BJ (cell line): ENCODE measurements at regions not wholly inside any gene's neighbourhood (a gene's known extent, or its start where the extent isn't known, plus 50 kb on each side); places are given as distances from the start of the nearest gene placed in this dataset.

Experiments
- CTCF ChIA-PET: fragments of 350-600 bp; formaldehyde crosslinking; extraction: SDS; loops from one replicate; lab custom pipeline; 2021; ENCODE audit warnings: antibody characterized with exemption, inconsistent platforms; lab: Yijun Ruan, JAX
- POLR2A ChIA-PET: fragments of 300-600 bp; sonication (Branson Sonifier 250); formaldehyde crosslinking; extraction: SDS; loops from one replicate; lab custom pipeline; 2021; ENCODE audit warnings: antibody characterized with exemption; lab: Charles Lee
- DNase-seq: peaks from one replicate; pipeline ENCODE4 v3.0.0-alpha.2; 2011; ENCODE audit warnings: low read depth
- H3K27me3 ChIP-seq: 2 replicates; pipeline ENCODE4 v1.6.0; 2011; ENCODE audit warnings: low read length; ENCODE audit not compliant: control insufficient read depth, insufficient read depth
- H3K36me3 ChIP-seq: 2 replicates; pipeline ENCODE4 v1.5.1; 2011; ENCODE audit warnings: low read length; ENCODE audit not compliant: control insufficient read depth, insufficient read depth
- H3K4me3 ChIP-seq: 2 replicates; pipeline ENCODE4 v1.5.1; 2011; ENCODE audit warnings: low read depth, mild to moderate bottlenecking, control low read depth, low read length
- TF ChIP-seq, protein P1 (sequence below): IDR thresholded peaks from 2 replicates; pipeline ENCODE4 v1.5.1; 2011; ENCODE audit warnings: low read depth, mild to moderate bottlenecking, control low read depth, inconsistent platforms, low read length, moderate library complexity; ENCODE audit not compliant: insufficient read depth

DNA sequence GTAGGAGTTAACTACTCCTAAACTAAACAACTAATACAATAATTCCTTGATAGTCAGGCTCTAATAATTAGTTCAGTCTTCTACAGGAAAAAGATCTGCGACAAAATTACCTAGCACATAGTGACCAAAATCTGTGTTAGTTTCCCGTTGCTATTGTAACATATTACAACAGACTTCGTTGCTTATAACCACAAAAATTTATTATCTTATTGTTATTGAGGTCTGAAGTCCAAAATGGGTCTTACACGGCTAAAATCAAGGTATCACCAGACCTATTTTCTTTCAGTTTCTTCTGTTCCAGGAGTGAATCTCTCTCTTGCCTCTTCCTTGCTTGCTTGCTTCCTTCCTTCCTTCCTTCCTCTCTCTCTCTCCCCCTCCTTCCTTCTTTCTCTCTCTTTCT lies 993.6 kb upstream of the SPRY2 start:
- CTCF ChIA-PET: no interaction called here
- POLR2A ChIA-PET: no interaction called here
- Histone ChIP-seq H3K36me3 (no peaks in the 10 kb centered on the region), H3K27me3 (no peaks in the 10 kb centered on the region), H3K4me3 (no peak overlapping the region)
- no peak for DNase-seq
- TF ChIP-seq, protein P1, sequence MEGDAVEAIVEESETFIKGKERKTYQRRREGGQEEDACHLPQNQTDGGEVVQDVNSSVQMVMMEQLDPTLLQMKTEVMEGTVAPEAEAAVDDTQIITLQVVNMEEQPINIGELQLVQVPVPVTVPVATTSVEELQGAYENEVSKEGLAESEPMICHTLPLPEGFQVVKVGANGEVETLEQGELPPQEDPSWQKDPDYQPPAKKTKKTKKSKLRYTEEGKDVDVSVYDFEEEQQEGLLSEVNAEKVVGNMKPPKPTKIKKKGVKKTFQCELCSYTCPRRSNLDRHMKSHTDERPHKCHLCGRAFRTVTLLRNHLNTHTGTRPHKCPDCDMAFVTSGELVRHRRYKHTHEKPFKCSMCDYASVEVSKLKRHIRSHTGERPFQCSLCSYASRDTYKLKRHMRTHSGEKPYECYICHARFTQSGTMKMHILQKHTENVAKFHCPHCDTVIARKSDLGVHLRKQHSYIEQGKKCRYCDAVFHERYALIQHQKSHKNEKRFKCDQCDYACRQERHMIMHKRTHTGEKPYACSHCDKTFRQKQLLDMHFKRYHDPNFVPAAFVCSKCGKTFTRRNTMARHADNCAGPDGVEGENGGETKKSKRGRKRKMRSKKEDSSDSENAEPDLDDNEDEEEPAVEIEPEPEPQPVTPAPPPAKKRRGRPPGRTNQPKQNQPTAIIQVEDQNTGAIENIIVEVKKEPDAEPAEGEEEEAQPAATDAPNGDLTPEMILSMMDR: no peak

DNA sequence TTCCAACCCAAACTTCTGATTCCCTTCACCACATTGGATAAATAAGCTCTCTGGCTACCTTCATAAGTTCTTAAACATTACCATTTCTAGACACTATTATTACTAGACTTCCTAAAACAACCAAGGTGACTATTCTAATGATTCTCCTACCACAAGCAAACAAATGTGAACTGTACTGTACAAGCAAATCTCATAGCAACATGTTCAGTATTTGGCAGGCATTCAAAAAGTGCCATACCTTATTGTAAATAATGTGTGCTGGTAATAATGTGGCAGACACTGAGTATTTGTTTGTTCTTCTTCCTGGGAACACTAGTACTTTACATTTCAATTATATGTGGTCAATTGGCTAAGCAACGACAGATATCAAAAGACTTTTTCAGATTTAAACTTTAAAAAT lies 986.0 kb upstream of the SPRY2 start:
- no peak for DNase-seq
- no peaks in the 10 kb centered on the region for H3K27me3 ChIP-seq
- no peak overlapping the region for H3K4me3 ChIP-seq
- ChIA-PET CTCF (no interaction called here), POLR2A (no interaction called here)
- no peaks in the 10 kb centered on the region for H3K36me3 ChIP-seq
- TF ChIP-seq, protein P1: no peak

DNA sequence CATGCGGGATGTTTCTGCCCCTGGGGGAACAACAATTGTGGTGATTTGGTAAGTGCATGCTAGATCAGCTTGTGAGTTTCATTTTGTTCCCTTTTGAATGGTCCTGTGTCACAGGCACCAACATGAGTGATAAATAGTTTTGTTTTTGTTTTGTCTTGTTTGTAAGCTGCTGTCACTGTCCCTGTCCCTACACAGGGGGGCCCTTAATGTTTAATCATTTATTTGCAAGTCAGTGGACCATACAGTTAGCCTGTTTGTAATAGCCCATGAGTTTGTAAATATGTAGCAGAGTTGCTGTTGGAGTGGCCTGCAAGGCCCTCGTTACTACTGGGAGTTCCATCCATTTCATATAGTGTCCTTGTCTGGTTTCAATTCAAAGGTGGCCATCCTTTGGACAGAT lies 979.6 kb upstream of the SPRY2 start:
- ChIA-PET POLR2A (no interaction called here), CTCF (no interaction called here)
- no peaks in the 10 kb centered on the region for H3K36me3 ChIP-seq
- H3K27me3 ChIP-seq: no peaks in the 10 kb centered on the region
- no peak overlapping the region for H3K4me3 ChIP-seq
- TF ChIP-seq, protein P1: no peak
- no peak for DNase-seq

DNA sequence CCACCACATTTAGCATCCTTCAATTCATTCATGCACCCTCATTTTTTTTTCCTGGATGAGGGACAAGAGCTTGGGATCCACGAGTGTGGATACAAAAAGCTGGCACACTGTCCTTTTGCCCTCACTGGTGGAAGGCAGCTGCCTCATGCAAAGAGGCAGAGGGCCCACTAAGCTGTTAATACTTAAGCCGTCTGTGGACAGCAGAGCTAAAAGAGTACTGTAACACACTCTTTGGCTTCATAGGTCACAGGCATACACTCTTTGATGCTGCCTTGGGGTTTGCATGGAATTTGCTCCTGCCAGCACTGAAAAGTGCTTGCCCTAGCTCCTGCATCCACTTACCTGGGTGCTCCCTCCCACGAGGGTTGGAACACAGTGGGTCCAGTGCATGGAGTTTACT lies 978.4 kb upstream of the SPRY2 start:
- no peak overlapping the region for H3K4me3 ChIP-seq
- ChIA-PET CTCF (no interaction called here), POLR2A (no interaction called here)
- H3K27me3 ChIP-seq: no peaks in the 10 kb centered on the region
- H3K36me3 ChIP-seq: no peaks in the 10 kb centered on the region
- TF ChIP-seq, protein P1: no peak
- DNase-seq: no peak

DNA sequence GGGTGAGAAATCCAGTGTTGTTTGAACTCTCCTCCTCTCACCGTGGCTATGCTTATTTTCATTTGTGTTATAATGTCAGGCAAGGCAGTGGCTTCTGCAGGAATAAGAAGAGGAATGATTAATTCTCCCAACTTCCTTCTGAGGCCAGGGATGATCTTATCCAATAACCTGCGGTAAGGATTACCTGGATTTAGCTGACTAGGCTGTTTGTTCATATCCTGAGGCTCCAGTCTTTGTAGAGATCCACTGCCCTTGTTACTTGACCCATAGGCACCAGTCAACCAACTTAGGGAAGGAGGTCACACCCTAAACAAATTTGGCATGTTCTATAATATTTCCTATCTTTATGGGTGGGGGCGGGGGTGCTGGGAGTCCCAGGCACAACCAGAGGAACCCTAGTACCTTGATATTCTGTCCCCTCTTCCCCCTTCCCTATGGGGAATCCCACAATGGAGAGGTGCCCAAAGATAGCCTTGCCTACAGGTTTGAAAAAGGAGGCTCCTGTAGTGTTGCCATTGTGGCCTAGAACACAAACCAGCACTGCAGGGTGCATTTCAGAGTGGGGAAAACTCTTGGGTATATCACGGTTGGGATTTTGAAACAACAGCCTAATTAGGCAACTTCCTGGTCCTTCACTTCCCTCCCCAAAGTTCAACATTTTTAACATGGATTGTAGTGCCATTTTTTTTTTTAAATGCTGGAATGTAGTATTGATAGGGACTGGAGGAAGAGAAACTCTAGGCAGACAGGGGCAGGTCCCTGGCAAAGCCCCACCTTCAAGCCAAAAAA lies 977.5 kb upstream of the SPRY2 start:
- H3K4me3 ChIP-seq: no peak overlapping the region
- no peaks in the 10 kb centered on the region for H3K36me3 ChIP-seq
- ChIA-PET POLR2A (no interaction called here), CTCF (no interaction called here)
- H3K27me3 ChIP-seq: no peaks in the 10 kb centered on the region
- TF ChIP-seq, protein P1: no peak
- DNase-seq: no peak
